NB4 (cell line): ENCODE measurements at regions not wholly inside any gene's neighbourhood (a gene's known extent, or its start where the extent isn't known, plus 50 kb on each side); places are given as distances from the start of the nearest gene placed in this dataset.

Experiments used
- CTCF ChIP-seq: IDR thresholded peaks from one replicate; pipeline ENCODE4 v1.5.1; 2012; ENCODE audit warnings: low read depth, low read length
- MAX ChIP-seq: IDR thresholded peaks from 2 replicates; pipeline ENCODE4 v1.6.1; 2011; ENCODE audit warnings: low read depth, low read length
- MYC ChIP-seq: IDR thresholded peaks from 2 replicates; pipeline ENCODE4 v1.6.1; 2011; ENCODE audit warnings: low read depth, low read length

- no peak for TF ChIP-seq MAX
- TF ChIP-seq CTCF, result no peak
- TF ChIP-seq MYC, result no peak
Observed at GRCh38 chr7:392822-393221, 102.9 kb downstream of the FOXL3 start.
